ENCODE measurements at regions not wholly inside any gene's neighbourhood (a gene's known extent, or its start where the extent isn't known, plus 50 kb on each side); places are given as distances from the start of the nearest gene placed in this dataset.

- peaks cover 11% of the 10 kb centered on the region; the same call in 2 of the 3 replicates for H3K4me1 ChIP-seq
- FAIRE-seq = no peak
- H3K4me2 ChIP-seq = no peak overlapping the region
- no peak for DNase-seq (ENCODE audit: low read depth in 1 of 2, low spot score in 1 of 2)
- no peak overlapping the region for H3K4me3 ChIP-seq
- ChIA-PET CTCF (no interaction called here), POLR2A (no interaction called here)
- no peak overlapping the region for H3K27ac ChIP-seq
- no peaks in the 10 kb centered on the region; the same call in 2 of the 3 replicates for H3K9me3 ChIP-seq
- TF ChIP-seq SREBF2 (IDR thresholded peaks at IDR 0.05) (no peak), EP300 (IDR thresholded peaks at IDR 0.05) (no peak), TP53 (CRISPR knock-in tag; IDR thresholded peaks at IDR 0.05) (no peak), EHF (CRISPR knock-in tag; IDR thresholded peaks at IDR 0.05) (no peak), CBX8 (IDR thresholded peaks at IDR 0.05) (no peak), ELK1 (IDR thresholded peaks at IDR 0.05; ENCODE audit: low read depth, low read length) (no peak), E2F6 (IDR thresholded peaks at IDR 0.05; ENCODE audit: borderline replicate concordance, low read depth) (no peak), MYC (IDR thresholded peaks at IDR 0.05; ENCODE audit: borderline replicate concordance, low read length) (no peak), ATOH8 (CRISPR knock-in tag; IDR thresholded peaks at IDR 0.05; ENCODE audit: low read depth) (no peak), HEYL (CRISPR knock-in tag; IDR thresholded peaks at IDR 0.05) (no peak), ZNF302 (CRISPR knock-in tag; IDR thresholded peaks at IDR 0.05) (no peak), HMGXB4 (CRISPR knock-in tag; IDR thresholded peaks at IDR 0.05; ENCODE audit: borderline replicate concordance) (no peak), POLR2AphosphoS2 (conservative IDR thresholded peaks at IDR 0.05; ENCODE audit: low read length) (no peak), ZC3H11A (IDR thresholded peaks at IDR 0.05) (no peak), HOXA7 (CRISPR knock-in tag; IDR thresholded peaks at IDR 0.05) (no peak), HOXB13 (CRISPR knock-in tag; IDR thresholded peaks at IDR 0.05; ENCODE audit: low read depth) (no peak), EHMT2 (IDR thresholded peaks at IDR 0.05; ENCODE audit: low read depth) (no peak), TFCP2L1 (CRISPR knock-in tag; IDR thresholded peaks at IDR 0.05) (no peak), MAFK (IDR thresholded peaks at IDR 0.05; ENCODE audit: partially characterized antibody) (no peak), FOSL2 (IDR thresholded peaks at IDR 0.05) (no peak), FOSL2 (CRISPR knock-in tag; IDR thresholded peaks at IDR 0.05) (no peak)
- no peak for ATAC-seq
- 85% methylated on average over 5 of the region's 5 CpGs for WGBS (ENCODE audit: missing lambda C conversion rate)
Measured at GRCh38 chr2:226443112-226443511, 356.5 kb downstream of the IRS1 start.

GRCh38 chr2:226440127-226440918, 359.3 kb downstream of the IRS1 start:
- Histone ChIP-seq H3K4me2 (no peak overlapping the region), H3K9me3 (no peaks in the 10 kb centered on the region; the same call in 2 of the 3 replicates), H3K27ac (0 out of 6 replicates have a peak overlapping the region, but pooled peaks of 1 of the 2 experiments have one; percentile 21), H3K4me3 (no peak overlapping the region), H3K4me1 (peaks cover 3% of the 10 kb centered on the region; the same call in 1 of the 3 replicates)
- no peak for ATAC-seq
- TF ChIP-seq ZNF302 (CRISPR knock-in tag; IDR thresholded peaks at IDR 0.05) (no peak), TP53 (CRISPR knock-in tag; IDR thresholded peaks at IDR 0.05) (no peak), SREBF2 (IDR thresholded peaks at IDR 0.05) (no peak), TFCP2L1 (CRISPR knock-in tag; IDR thresholded peaks at IDR 0.05) (no peak), RNF2 (IDR thresholded peaks at IDR 0.05; ENCODE audit: borderline replicate concordance, low read depth) (no peak), ZC3H11A (IDR thresholded peaks at IDR 0.05) (no peak), PHF8 (IDR thresholded peaks at IDR 0.05; ENCODE audit: borderline replicate concordance, low read depth) (no peak), CEBPB (IDR thresholded peaks at IDR 0.05) (no peak), CTCF (IDR thresholded peaks at IDR 0.05) (no peak), KDM5A (IDR thresholded peaks at IDR 0.05) (no peak), FOXS1 (CRISPR knock-in tag; IDR thresholded peaks at IDR 0.05) (no peak), ZFP36 (IDR thresholded peaks at IDR 0.05; ENCODE audit: borderline replicate concordance, partially characterized antibody) (no peak)
- POLR2A ChIA-PET = no interaction called here
- no peak for FAIRE-seq
- WGBS (ENCODE audit: missing lambda C conversion rate) = 54% methylated on average over 3 of the region's 3 CpGs
- CTCF ChIA-PET = no interaction called here
- no peak for DNase-seq (ENCODE audit: low read depth in 1 of 2, low spot score in 1 of 2)

Data from A549 (cell line).